HG03457 (cell line): ENCODE measurements at regions not wholly inside any gene's neighbourhood (a gene's known extent, or its start where the extent isn't known, plus 50 kb on each side); places are given as distances from the start of the nearest gene placed in this dataset.
"Not testable (repeated sequence)": the region's sequence is repeated elsewhere in the genome, so short reads cannot be mapped to it uniquely, and the experiment has no call there.

Source experiments
- ATAC-seq: cut with Tn5 transposase; IDR thresholded peaks from one replicate; pipeline ENCODE4 v1.9.1; 2021; ENCODE audit warnings: moderate number of reproducible peaks; ENCODE audit not compliant: unreplicated experiment

- ATAC-seq: no peak
These were observed 419.9 kb downstream of the BUD13 start for GRCh38 chr11:116352881-116353280.

GRCh38 chr11:116348226-116348625, 424.6 kb downstream of the BUD13 start:
- ATAC-seq: no peak

GRCh38 chr11:116345575-116345974, 427.2 kb downstream of the BUD13 start:
- ATAC-seq: no peak

- ATAC-seq: no peak
These were observed 428.2 kb downstream of the BUD13 start for GRCh38 chr11:116344601-116345000.

GRCh38 chr11:116343270-116343669, 429.5 kb downstream of the BUD13 start:
- no peak for ATAC-seq

- no peak for ATAC-seq
These were observed 430.6 kb downstream of the BUD13 start for GRCh38 chr11:116342148-116342547.

GRCh38 chr11:116339306-116340098, 433.3 kb downstream of the BUD13 start:
- ATAC-seq: no peak

- not testable (repeated sequence) for ATAC-seq
These were observed 434.3 kb downstream of the BUD13 start for GRCh38 chr11:116338500-116338899.

GRCh38 chr11:116336540-116336939, 436.2 kb downstream of the BUD13 start:
- ATAC-seq: no peak

GRCh38 chr11:116335891-116336290, 436.9 kb downstream of the BUD13 start:
- no peak for ATAC-seq

GRCh38 chr11:116335078-116335477, 437.7 kb downstream of the BUD13 start:
- ATAC-seq: no peak

GRCh38 chr11:116334596-116334995, 438.2 kb downstream of the BUD13 start:
- no peak for ATAC-seq

GRCh38 chr11:116333001-116333535, 439.7 kb downstream of the BUD13 start:
- no peak for ATAC-seq

GRCh38 chr11:116332391-116332790, 440.4 kb downstream of the BUD13 start:
- no peak for ATAC-seq

GRCh38 chr11:116331381-116331780, 441.4 kb downstream of the BUD13 start:
- ATAC-seq: no peak

GRCh38 chr11:116330439-116331185, 442.2 kb downstream of the BUD13 start:
- ATAC-seq: no peak

- ATAC-seq: no peak
These were observed 443.3 kb downstream of the BUD13 start for GRCh38 chr11:116329354-116330090.

- ATAC-seq: no peak
These were observed 443.9 kb downstream of the BUD13 start for GRCh38 chr11:116328851-116329250.

GRCh38 chr11:116328391-116328790, 444.4 kb downstream of the BUD13 start:
- ATAC-seq: no peak

- ATAC-seq: no peak
These were observed 446.6 kb downstream of the BUD13 start for GRCh38 chr11:116326146-116326545.

- no peak for ATAC-seq
These were observed 447.5 kb downstream of the BUD13 start for GRCh38 chr11:116325247-116325646.
